Right ventricle myocardium inferior (tissue), 1 donor: ENCODE measurements at regions not wholly inside any gene's neighbourhood (a gene's known extent, or its start where the extent isn't known, plus 50 kb on each side); places are given as distances from the start of the nearest gene placed in this dataset.

ENCODE experiments used
- ATAC-seq: fragments of 200-7000 bp; cut with Tn5 transposase; one replicate; pipeline ENCODE4 v1.9.1; 2020; ENCODE audit warnings: mild to moderate bottlenecking, moderate library complexity
- DNase-seq: peaks from one replicate; pipeline ENCODE4 v3.0.0; 2021; ENCODE audit errors: missing footprints
- intact Hi-C: fragments of 100-400 bp; cut with DNase I; formaldehyde crosslinking; loops from one replicate; pipeline ENCODE4 v1.11.0; 2022
- donor health status: DM: no; HTN: yes; CAD: no; lungs with severe emphysema.

GRCh38 chr6:23983735-23984134 lies 142.3 kb upstream of the NRSN1 start:
- DNase-seq: no peak
- ATAC-seq: no peak
- intact Hi-C loops: no loop called here

GRCh38 chr6:23985015-23985414 lies 141.0 kb upstream of the NRSN1 start:
- ATAC-seq (no peak), DNase-seq (no peak)
- intact Hi-C loops: no loop called here

GRCh38 chr6:23989885-23990533 lies 136.0 kb upstream of the NRSN1 start:
- DNase-seq: no peak
- ATAC-seq: no peak
- intact Hi-C loops: no loop called here

- intact Hi-C loops: no loop called here
- DNase-seq (no peak), ATAC-seq (no peak)
Observed at GRCh38 chr6:23994013-23994412, 132.0 kb upstream of the NRSN1 start.

- DNase-seq (no peak), ATAC-seq (no peak)
- intact Hi-C loops: no loop called here
Observed at GRCh38 chr6:24004062-24004461, 122.0 kb upstream of the NRSN1 start.

GRCh38 chr6:24004659-24005058 lies 121.4 kb upstream of the NRSN1 start:
- intact Hi-C loops: no loop called here
- DNase-seq: no peak
- no peak for ATAC-seq

- intact Hi-C loops: no loop called here
- no peak for ATAC-seq
- no peak for DNase-seq
Observed at GRCh38 chr6:24006254-24006653, 119.8 kb upstream of the NRSN1 start.

- DNase-seq (no peak), ATAC-seq (no peak)
- intact Hi-C loops: no loop called here
Observed at GRCh38 chr6:24009319-24009718, 116.7 kb upstream of the NRSN1 start.

- intact Hi-C loops: no loop called here
- ATAC-seq (no peak), DNase-seq (no peak)
Observed at GRCh38 chr6:24010133-24010532, 115.9 kb upstream of the NRSN1 start.

GRCh38 chr6:24016286-24016685 lies 109.7 kb upstream of the NRSN1 start:
- DNase-seq: no peak
- no peak for ATAC-seq
- intact Hi-C loops: no loop called here

- ATAC-seq: no peak
- DNase-seq: no peak
- intact Hi-C loops: no loop called here
Observed at GRCh38 chr6:24016857-24017256, 109.2 kb upstream of the NRSN1 start.

GRCh38 chr6:24019393-24019792 lies 106.6 kb upstream of the NRSN1 start:
- intact Hi-C loops: no loop called here

GRCh38 chr6:24019830-24020229 lies 106.2 kb upstream of the NRSN1 start:
- ATAC-seq: no peak
- intact Hi-C loops: no loop called here
- DNase-seq: no peak

More at GRCh38 chr6:24019393-24019792, 106.6 kb upstream of the NRSN1 start:
- no peak for ATAC-seq
- no peak for DNase-seq

GRCh38 chr6:24026050-24026449 lies 100.0 kb upstream of the NRSN1 start:
- no peak for DNase-seq
- ATAC-seq: no peak
- intact Hi-C loops: no loop called here

- no peak for ATAC-seq
- no peak for DNase-seq
- intact Hi-C loops: no loop called here
Observed at GRCh38 chr6:24031496-24031895, 94.5 kb upstream of the NRSN1 start.

GRCh38 chr6:24032896-24033688 lies 92.9 kb upstream of the NRSN1 start:
- DNase-seq: no peak
- ATAC-seq: no peak
- intact Hi-C loops: no loop called here

GRCh38 chr6:24043848-24044247 lies 82.2 kb upstream of the NRSN1 start:
- DNase-seq (no peak), ATAC-seq (no peak)
- intact Hi-C loops: no loop called here

- intact Hi-C loops: no loop called here
- DNase-seq (no peak), ATAC-seq (no peak)
Observed at GRCh38 chr6:24051942-24052589, 73.9 kb upstream of the NRSN1 start.

GRCh38 chr6:24052590-24052961 lies 73.4 kb upstream of the NRSN1 start:
- peak; percentile 37 for ATAC-seq
- DNase-seq: no peak
- intact Hi-C loops: no loop called here

- intact Hi-C loops: no loop called here
- DNase-seq: no peak
- ATAC-seq: no peak
Observed at GRCh38 chr6:24053057-24053456, 73.0 kb upstream of the NRSN1 start.
